ENCODE measurements at regions not wholly inside any gene's neighbourhood (a gene's known extent, or its start where the extent isn't known, plus 50 kb on each side); places are given as distances from the start of the nearest gene placed in this dataset.

DNA sequence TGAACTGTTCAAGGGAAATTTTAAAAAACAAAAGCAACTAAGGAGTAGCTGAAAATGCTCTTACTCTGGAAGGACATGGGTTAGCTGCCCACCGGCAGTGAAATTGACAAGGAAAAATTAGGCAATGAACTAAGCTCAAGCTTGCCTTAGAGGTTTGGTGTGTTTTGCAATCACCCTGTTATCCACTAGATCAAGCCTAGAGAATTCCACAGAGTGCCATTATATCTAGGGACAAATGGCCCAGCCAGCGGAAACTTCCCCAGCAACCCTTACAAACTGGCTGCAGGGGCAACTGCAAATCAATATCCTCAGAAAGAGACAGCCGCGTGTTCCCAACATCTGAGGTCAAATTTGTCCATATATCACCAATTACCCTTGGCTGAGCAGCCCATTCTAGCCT, 258.2 kb downstream of the SP3 start:
- no peaks in the 10 kb centered on the region for H3K36me3 ChIP-seq
- no peak overlapping the region for H3K27ac ChIP-seq
- no peaks in the 10 kb centered on the region for H3K9me3 ChIP-seq
- TF ChIP-seq POLR2A (IDR thresholded peaks at IDR 0.05) = no peak
- TF ChIP-seq, protein P1, sequence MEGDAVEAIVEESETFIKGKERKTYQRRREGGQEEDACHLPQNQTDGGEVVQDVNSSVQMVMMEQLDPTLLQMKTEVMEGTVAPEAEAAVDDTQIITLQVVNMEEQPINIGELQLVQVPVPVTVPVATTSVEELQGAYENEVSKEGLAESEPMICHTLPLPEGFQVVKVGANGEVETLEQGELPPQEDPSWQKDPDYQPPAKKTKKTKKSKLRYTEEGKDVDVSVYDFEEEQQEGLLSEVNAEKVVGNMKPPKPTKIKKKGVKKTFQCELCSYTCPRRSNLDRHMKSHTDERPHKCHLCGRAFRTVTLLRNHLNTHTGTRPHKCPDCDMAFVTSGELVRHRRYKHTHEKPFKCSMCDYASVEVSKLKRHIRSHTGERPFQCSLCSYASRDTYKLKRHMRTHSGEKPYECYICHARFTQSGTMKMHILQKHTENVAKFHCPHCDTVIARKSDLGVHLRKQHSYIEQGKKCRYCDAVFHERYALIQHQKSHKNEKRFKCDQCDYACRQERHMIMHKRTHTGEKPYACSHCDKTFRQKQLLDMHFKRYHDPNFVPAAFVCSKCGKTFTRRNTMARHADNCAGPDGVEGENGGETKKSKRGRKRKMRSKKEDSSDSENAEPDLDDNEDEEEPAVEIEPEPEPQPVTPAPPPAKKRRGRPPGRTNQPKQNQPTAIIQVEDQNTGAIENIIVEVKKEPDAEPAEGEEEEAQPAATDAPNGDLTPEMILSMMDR (IDR thresholded peaks at IDR 0.05) = no peak
- intact Hi-C loops (cut with DNase I) = no loop called here
- no peak overlapping the region for H3K4me3 ChIP-seq
- no peak for DNase-seq
- H3K4me1 ChIP-seq = no peaks in the 10 kb centered on the region
- 81 to 90% methylated on average over 4 of the region's 4 CpGs for WGBS, 2 donors
- H3K27me3 ChIP-seq = no peaks in the 10 kb centered on the region

DNA sequence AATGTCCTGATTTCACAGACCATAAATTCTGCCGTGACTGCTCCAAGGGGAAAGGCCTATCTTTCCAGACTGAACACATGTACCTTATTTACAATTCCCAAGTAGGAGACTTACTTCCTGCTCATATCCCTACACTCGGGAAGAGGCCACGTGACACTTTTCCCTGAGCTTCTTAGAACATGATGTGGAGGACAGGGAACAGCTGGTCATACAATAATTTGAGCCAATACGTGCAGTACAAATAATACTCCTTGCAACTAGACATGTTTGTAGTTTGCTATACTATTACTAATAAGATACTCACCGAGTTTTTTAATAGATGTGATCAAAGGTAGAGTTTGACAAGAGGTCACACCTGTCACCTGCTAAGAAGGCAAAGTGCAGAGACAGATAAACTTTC, 256.4 kb downstream of the SP3 start:
- Histone ChIP-seq H3K4me3 (no peak overlapping the region), H3K4me1 (no peaks in the 10 kb centered on the region), H3K9me3 (no peaks in the 10 kb centered on the region), H3K27me3 (no peaks in the 10 kb centered on the region), H3K27ac (no peak overlapping the region), H3K36me3 (no peaks in the 10 kb centered on the region)
- 63% methylated on average over 5 of the region's 5 CpGs for WGBS, 2 donors
- TF ChIP-seq, protein P1 (IDR thresholded peaks at IDR 0.05) = no peak
- no peak for TF ChIP-seq POLR2A (IDR thresholded peaks at IDR 0.05)
- intact Hi-C loops (cut with DNase I) = no loop called here
- no peak for DNase-seq

DNA sequence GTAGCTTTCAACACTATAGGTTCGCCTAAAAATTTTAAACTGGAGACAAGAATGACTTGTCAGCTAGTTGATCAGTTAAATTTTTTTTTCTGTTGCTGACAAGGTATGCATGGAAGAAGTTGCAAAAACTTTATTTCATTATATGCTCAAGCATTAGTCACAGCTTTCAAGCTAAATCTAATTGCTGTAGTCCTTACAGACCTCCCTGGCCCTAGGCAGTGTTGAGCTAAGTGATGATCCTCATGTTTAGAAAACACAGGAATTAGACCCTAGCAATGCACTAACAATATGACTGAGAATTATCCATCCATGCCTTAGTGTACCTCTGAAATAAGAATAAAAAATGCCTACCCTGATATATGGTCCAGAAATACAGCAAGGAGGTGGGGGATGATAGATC, 253.4 kb downstream of the SP3 start:
- no peak for TF ChIP-seq POLR2A (IDR thresholded peaks at IDR 0.05)
- TF ChIP-seq, protein P1 (IDR thresholded peaks at IDR 0.05) = no peak
- Histone ChIP-seq H3K27ac (no peak overlapping the region), H3K4me3 (no peak overlapping the region), H3K27me3 (no peaks in the 10 kb centered on the region), H3K4me1 (no peaks in the 10 kb centered on the region), H3K9me3 (no peaks in the 10 kb centered on the region), H3K36me3 (no peaks in the 10 kb centered on the region)
- 71 to 79% methylated on average over 1 of the region's 1 CpG for WGBS, 2 donors
- intact Hi-C loops (cut with DNase I) = no loop called here
- no peak for DNase-seq

DNA sequence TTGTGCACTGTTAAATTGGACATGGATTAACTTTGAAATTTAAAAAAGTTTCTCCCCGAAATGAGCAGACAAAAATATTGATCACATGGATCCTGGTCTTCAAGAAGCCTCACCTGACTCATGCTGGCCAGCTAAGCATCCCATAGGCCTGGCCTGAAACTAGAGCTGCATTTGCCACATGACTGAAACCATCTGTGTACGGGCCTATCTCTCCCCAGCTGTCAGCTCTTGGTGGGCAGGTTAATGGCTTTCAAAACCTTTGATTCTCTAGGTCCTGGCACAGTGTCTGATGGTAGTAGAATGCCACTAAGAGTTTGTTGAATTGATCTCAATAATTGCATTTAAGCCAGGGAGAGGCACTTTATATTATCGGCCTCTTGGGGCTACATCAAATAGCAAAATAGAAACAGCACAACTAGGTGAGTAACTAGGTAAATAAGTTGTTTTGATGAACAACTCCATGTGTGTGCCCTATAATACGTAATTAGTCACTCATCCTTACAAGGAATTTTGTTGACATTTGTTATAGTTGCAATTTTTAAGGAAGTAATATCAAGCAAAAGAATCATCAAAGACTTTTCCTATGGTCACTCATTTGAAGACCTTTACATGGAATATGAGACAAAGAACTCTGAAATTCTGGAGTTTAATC, 251.1 kb downstream of the SP3 start:
- H3K27me3 ChIP-seq = no peaks in the 10 kb centered on the region
- 62 to 79% methylated on average over 4 of the region's 4 CpGs for WGBS, 2 donors

DNA sequence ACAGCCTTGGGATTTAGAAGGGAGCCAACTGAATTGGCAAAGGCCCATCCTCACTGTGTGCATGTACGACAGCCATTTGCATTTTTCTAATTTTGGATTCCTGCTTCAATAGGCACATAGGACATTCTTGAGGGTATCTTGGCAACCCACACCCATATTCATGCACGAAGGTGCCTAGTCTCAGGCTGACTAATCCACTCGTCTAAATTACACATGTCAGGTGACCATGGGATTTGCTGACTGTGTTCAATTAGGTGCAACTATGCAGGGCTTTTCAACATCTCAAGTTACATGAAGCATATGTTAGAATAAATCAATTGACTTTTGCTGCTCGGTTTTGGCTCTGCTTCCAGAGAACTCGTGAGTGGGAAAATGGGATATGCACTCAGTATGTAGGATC, 249.7 kb downstream of the SP3 start:
- H3K4me1 ChIP-seq = no peaks in the 10 kb centered on the region
- H3K36me3 ChIP-seq = no peaks in the 10 kb centered on the region
- no peak overlapping the region for H3K27ac ChIP-seq
- DNase-seq = no peak
- no peak overlapping the region for H3K4me3 ChIP-seq
- WGBS, 2 donors = 45 to 46% methylated on average over 5 of the region's 5 CpGs
- H3K9me3 ChIP-seq = no peaks in the 10 kb centered on the region
- intact Hi-C loops (cut with DNase I) = no loop called here
- H3K27me3 ChIP-seq = no peaks in the 10 kb centered on the region
- TF ChIP-seq, protein P1 (IDR thresholded peaks at IDR 0.05) = no peak
- TF ChIP-seq POLR2A (IDR thresholded peaks at IDR 0.05) = no peak

More for the DNA sequence above, 251.1 kb downstream of the SP3 start:
- Histone ChIP-seq H3K4me3 (no peak overlapping the region), H3K27ac (no peak overlapping the region), H3K4me1 (no peaks in the 10 kb centered on the region), H3K36me3 (no peaks in the 10 kb centered on the region), H3K9me3 (no peaks in the 10 kb centered on the region)
- TF ChIP-seq, protein P1 (IDR thresholded peaks at IDR 0.05) = no peak
- TF ChIP-seq POLR2A (IDR thresholded peaks at IDR 0.05) = no peak
- DNase-seq = no peak
- intact Hi-C loops (cut with DNase I) = no loop called here
